CD4-positive, alpha-beta memory T cell (primary cell): ENCODE measurements at regions not wholly inside any gene's neighbourhood (a gene's known extent, or its start where the extent isn't known, plus 50 kb on each side); places are given as distances from the start of the nearest gene placed in this dataset.
"Not testable (repeated sequence)": the region's sequence is repeated elsewhere in the genome, so short reads cannot be mapped to it uniquely, and the experiment has no call there.

ENCODE experiments used
- CTCF ChIA-PET: fragments of 350-600 bp; sonication (Branson Sonifier 250); formaldehyde crosslinking; loops from one replicate; lab custom pipeline; 2021; ENCODE audit warnings: inconsistent platforms; ENCODE audit not compliant: partially characterized antibody; lab: Charles Lee
- POLR2A ChIA-PET: fragments of 350-600 bp; sonication (Branson Sonifier 250); formaldehyde crosslinking; loops from one replicate; lab custom pipeline; 2021; ENCODE audit not compliant: partially characterized antibody; lab: Charles Lee
- DNase-seq, 5 donors: peaks; one replicate each; pipeline versions ENCODE4 v3.0.0 to v3.0.0-alpha.2; 2020 to 2022; ENCODE audit warnings: mixed read lengths in 1 of 5
- H3K27ac ChIP-seq: one replicate; pipeline ENCODE4 v1.7.0; 2013; ENCODE audit warnings: low read depth, low read length
- H3K27me3 ChIP-seq: 2 replicates; pipeline ENCODE4 v1.7.0; 2013; ENCODE audit warnings: mild to moderate bottlenecking, low read length, moderate library complexity; ENCODE audit not compliant: insufficient read depth
- H3K36me3 ChIP-seq: 2 replicates; pipeline ENCODE4 v1.7.0; 2013; ENCODE audit warnings: mild to moderate bottlenecking, low read length, moderate library complexity; ENCODE audit not compliant: insufficient read depth
- H3K4me1 ChIP-seq: 2 replicates; pipeline ENCODE4 v1.7.0; 2013; ENCODE audit warnings: mild to moderate bottlenecking, low read length, moderate library complexity; ENCODE audit not compliant: insufficient read depth
- H3K4me3 ChIP-seq, 2 donors: one replicate each; pipeline ENCODE4 v1.7.0; 2013; ENCODE audit warnings: low read length in 2 of 2, mild to moderate bottlenecking in 1 of 2
- H3K9me3 ChIP-seq, 2 donors: one replicate each; pipeline ENCODE4 v1.7.0; 2013; ENCODE audit warnings: low read length in 2 of 2, control low read depth in 1 of 2; ENCODE audit not compliant: control insufficient read depth in 1 of 2
- H3K27ac Mint-ChIP-seq, 7 donors: one replicate each; pipeline ENCODE4 v1.8.0; 2020 to 2021; ENCODE audit warnings: mixed read lengths in 7 of 7, mild to moderate bottlenecking in 6 of 7, inconsistent platforms in 3 of 7, moderate library complexity in 3 of 7
- H3K27me3 Mint-ChIP-seq, 2 donors: one replicate each; pipeline ENCODE4 v1.8.0; 2020 to 2021; ENCODE audit warnings: mixed read lengths in 2 of 2
- H3K36me3 Mint-ChIP-seq, 2 donors: one replicate each; pipeline ENCODE4 v1.8.0; 2020 to 2021; ENCODE audit warnings: mixed read lengths in 2 of 2, inconsistent platforms in 1 of 2, mild to moderate bottlenecking in 1 of 2
- H3K4me1 Mint-ChIP-seq, 4 donors: one replicate each; pipeline ENCODE4 v1.8.0; 2020 to 2021; ENCODE audit warnings: mixed read lengths in 4 of 4, mild to moderate bottlenecking in 1 of 4
- H3K4me3 Mint-ChIP-seq, 8 donors: one replicate each; pipeline ENCODE4 v1.8.0; 2020 to 2021; ENCODE audit warnings: mixed read lengths in 8 of 8, mild to moderate bottlenecking in 7 of 8, moderate library complexity in 6 of 8, inconsistent platforms in 3 of 8
- H3K9me3 Mint-ChIP-seq, 8 donors: one replicate each; pipeline ENCODE4 v1.8.0; 2020 to 2021; ENCODE audit warnings: mixed read lengths in 8 of 8, mild to moderate bottlenecking in 5 of 8, inconsistent platforms in 3 of 8, moderate library complexity in 1 of 8
- intact Hi-C: fragments of 100-400 bp; cut with micrococcal nuclease; formaldehyde crosslinking; loops from one replicate; pipeline ENCODE4 v1.15.1; 2023

DNA sequence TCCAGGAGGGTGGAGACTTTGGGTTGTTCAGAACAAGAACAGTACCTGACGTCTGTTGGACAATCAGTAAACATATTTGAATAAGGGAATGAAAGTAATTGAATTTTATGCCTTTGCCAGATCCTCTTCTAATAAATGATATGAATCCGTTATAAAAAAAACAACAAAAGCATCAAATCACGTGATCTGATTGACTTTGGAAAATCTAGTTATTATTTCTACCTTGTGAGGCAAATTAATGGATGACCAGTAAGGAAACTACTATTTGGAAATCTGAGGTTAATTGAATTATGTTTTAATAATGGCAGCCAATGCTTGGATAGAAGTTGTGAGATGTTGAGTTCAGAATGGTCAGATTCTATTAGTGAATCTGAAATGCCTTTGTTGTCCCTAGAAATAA, 399.5 kb downstream of the TFAP2B start:
- H3K27ac Mint-ChIP-seq, result no peak overlapping the region
- H3K4me1 Mint-ChIP-seq, result no peaks in the 10 kb centered on the region
- no peaks in the 10 kb centered on the region for H3K36me3 Mint-ChIP-seq
- no peak overlapping the region for H3K27ac ChIP-seq
- POLR2A ChIA-PET, result no interaction called here
- no peaks in the 10 kb centered on the region for H3K27me3 ChIP-seq
- no peaks in the 10 kb centered on the region for H3K4me1 ChIP-seq
- no peaks in the 10 kb centered on the region for H3K27me3 Mint-ChIP-seq
- no peak overlapping the region for H3K4me3 Mint-ChIP-seq
- H3K36me3 ChIP-seq, result no peaks in the 10 kb centered on the region
- CTCF ChIA-PET, result no interaction called here
- H3K4me3 ChIP-seq, result no peak overlapping the region
- intact Hi-C loops, result no loop called here
- H3K9me3 Mint-ChIP-seq, result peaks cover 0 to 13% (median 3%) of the 10 kb centered on the region in 8 donors
- H3K9me3 ChIP-seq, result no peaks in the 10 kb centered on the region
- DNase-seq, result no peak

DNA sequence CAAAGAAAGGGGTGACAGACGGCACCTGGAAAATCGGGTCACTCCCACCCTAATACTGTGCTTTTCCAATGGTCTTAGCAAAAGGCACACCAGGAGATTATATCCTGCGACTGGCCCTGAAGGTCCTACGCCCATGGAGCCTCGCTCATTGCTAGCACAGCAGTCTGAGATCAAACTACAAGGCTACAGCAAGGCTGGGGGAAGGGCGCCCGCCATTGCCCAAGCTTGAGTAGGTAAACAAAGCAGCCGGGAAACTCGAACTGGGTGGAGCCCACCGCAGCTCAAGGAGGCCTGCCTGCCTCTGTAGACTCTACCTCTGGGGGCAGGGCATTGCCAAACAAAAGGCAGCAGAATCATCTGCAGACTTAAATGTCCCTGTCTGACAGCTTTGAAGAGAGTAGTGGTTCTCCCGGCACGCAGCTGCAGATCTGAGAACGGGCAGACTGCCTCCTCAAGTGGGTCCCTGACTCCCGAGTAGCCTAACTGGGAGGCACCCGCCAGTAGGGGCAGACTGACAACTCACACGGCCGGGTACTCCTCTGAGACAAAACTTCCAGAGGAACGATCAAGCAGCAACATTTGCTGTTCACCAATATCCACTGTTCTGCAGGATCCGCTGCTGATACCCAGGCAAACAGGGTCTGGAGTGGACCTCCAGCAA, 406.0 kb downstream of the TFAP2B start:
- H3K27me3 ChIP-seq, CTCF ChIA-PET, H3K36me3 ChIP-seq, intact Hi-C loops, H3K4me3 ChIP-seq, H3K27me3 Mint-ChIP-seq, POLR2A ChIA-PET, H3K4me3 Mint-ChIP-seq, H3K27ac Mint-ChIP-seq, H3K36me3 Mint-ChIP-seq, H3K27ac ChIP-seq, H3K4me1 ChIP-seq, DNase-seq, H3K9me3 ChIP-seq, H3K4me1 Mint-ChIP-seq: not testable (repeated sequence)
- peaks cover 0 to 15% (median 6%) of the 10 kb centered on the region in 8 donors for H3K9me3 Mint-ChIP-seq

DNA sequence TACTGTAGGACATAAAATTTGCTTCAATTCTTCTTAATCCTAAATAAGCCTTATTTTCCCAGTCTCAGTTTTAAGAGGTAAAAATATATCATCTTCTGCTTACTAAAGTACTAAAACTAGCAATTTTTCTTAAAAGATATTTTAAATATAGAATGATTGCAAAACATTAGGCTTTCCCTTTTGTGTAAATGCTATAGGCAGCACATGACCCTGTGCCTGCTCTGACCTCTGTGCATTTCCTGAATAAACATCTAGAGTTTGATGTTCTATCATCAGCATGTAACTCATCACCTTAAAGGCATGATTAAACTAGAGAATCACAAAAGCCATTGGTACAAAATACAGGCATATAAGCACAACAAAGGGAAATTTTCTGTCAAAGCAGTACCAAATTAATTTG, 422.7 kb downstream of the TFAP2B start:
- no peaks in the 10 kb centered on the region for H3K36me3 ChIP-seq
- POLR2A ChIA-PET, result no interaction called here
- no peaks in the 10 kb centered on the region for H3K27me3 ChIP-seq
- H3K27ac ChIP-seq, result no peak overlapping the region
- H3K9me3 Mint-ChIP-seq, result peaks cover 0 to 13% (median 2%) of the 10 kb centered on the region in 8 donors
- CTCF ChIA-PET, result no interaction called here
- H3K4me1 ChIP-seq, result no peaks in the 10 kb centered on the region
- no peaks in the 10 kb centered on the region for H3K27me3 Mint-ChIP-seq
- H3K4me3 Mint-ChIP-seq, result no peak overlapping the region
- no peaks in the 10 kb centered on the region for H3K4me1 Mint-ChIP-seq
- DNase-seq, result no peak
- H3K4me3 ChIP-seq, result no peak overlapping the region
- intact Hi-C loops, result no loop called here
- no peaks in the 10 kb centered on the region for H3K36me3 Mint-ChIP-seq
- no peaks in the 10 kb centered on the region for H3K9me3 ChIP-seq
- no peak overlapping the region for H3K27ac Mint-ChIP-seq

DNA sequence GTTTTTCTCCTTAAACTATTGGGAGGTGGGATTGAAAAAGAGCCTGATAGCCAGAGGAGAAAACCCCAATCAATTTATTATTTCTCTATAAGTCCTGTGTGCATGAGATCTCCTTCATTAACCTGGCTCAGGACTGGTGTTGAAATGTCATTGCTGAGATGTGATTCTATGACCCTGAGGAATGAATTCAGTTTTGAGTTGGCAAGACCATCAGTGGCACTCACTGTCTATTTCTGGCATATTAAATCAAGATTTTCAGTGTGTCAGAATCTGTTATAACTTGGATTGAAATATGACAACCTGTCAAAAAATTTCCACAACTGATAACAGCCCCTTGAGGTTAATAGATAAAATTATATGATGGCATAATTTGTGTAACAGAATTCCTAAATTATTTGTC, 431.1 kb downstream of the TFAP2B start:
- H3K36me3 Mint-ChIP-seq, result no peaks in the 10 kb centered on the region
- H3K36me3 ChIP-seq, result no peaks in the 10 kb centered on the region
- no peak for DNase-seq
- POLR2A ChIA-PET, result no interaction called here
- no peak overlapping the region for H3K4me3 ChIP-seq
- no peaks in the 10 kb centered on the region for H3K9me3 ChIP-seq
- no peaks in the 10 kb centered on the region for H3K27me3 ChIP-seq
- peaks cover 0 to 10% (median 0%) of the 10 kb centered on the region in 8 donors for H3K9me3 Mint-ChIP-seq
- no peaks in the 10 kb centered on the region for H3K4me1 ChIP-seq
- H3K4me1 Mint-ChIP-seq, result no peaks in the 10 kb centered on the region
- intact Hi-C loops, result no loop called here
- CTCF ChIA-PET, result no interaction called here
- H3K27ac ChIP-seq, result no peak overlapping the region
- H3K27me3 Mint-ChIP-seq, result no peaks in the 10 kb centered on the region
- no peak overlapping the region for H3K27ac Mint-ChIP-seq
- H3K4me3 Mint-ChIP-seq, result no peak overlapping the region

DNA sequence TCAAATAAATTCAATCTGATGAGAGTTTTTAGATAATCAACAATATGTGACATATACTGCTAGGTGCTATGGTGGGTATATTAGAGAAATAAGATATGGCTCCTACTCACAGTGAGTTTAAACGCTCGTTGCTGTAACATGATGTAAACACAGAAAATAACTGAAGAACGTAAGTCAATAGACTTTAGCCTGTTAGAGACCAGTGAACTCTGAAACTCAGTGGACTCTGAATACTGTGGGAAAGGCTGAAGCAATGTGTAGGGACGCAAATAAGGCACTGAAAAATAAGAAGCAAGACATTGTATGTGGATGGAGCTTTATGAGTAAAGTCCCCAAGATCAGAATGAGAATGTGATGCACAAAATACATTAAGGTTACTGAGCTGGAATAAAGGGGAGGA, 431.6 kb downstream of the TFAP2B start:
- Mint-ChIP-seq H3K27ac (no peak overlapping the region), H3K4me1 (no peaks in the 10 kb centered on the region), H3K27me3 (no peaks in the 10 kb centered on the region), H3K4me3 (no peak overlapping the region), H3K9me3 (peaks cover 0 to 10% (median 0%) of the 10 kb centered on the region in 8 donors), H3K36me3 (no peaks in the 10 kb centered on the region)
- ChIA-PET POLR2A (no interaction called here), CTCF (no interaction called here)
- no peak for DNase-seq
- intact Hi-C loops, result no loop called here
- H3K4me1 ChIP-seq, result no peaks in the 10 kb centered on the region
- H3K36me3 ChIP-seq, result no peaks in the 10 kb centered on the region
- no peaks in the 10 kb centered on the region for H3K9me3 ChIP-seq
- H3K4me3 ChIP-seq, result no peak overlapping the region
- no peak overlapping the region for H3K27ac ChIP-seq
- H3K27me3 ChIP-seq, result no peaks in the 10 kb centered on the region

DNA sequence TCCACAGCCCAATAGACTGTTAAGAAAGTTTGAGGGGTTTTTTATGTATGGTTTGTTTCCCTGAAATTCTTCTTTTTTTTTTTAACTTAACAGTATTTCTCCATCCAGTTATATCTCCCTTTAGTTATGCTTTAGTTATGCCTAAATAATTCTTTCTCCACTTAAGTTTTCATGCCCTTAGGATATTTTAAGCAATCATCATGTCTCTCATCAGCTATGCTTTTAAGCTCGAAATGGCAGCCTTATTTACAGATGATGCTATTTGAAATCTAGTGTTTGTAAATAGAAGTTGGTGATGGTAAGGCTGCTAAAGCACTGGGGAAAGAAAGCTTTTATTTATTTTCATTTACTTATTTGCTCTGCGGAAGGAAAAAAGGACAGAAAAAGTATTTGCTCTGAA, 439.3 kb downstream of the TFAP2B start:
- intact Hi-C loops, result no loop called here
- Mint-ChIP-seq H3K36me3 (no peaks in the 10 kb centered on the region), H3K27me3 (no peaks in the 10 kb centered on the region), H3K27ac (no peak overlapping the region), H3K9me3 (peaks cover 0 to 4% (median 0%) of the 10 kb centered on the region in 8 donors), H3K4me3 (no peak overlapping the region), H3K4me1 (no peaks in the 10 kb centered on the region)
- H3K36me3 ChIP-seq, result no peaks in the 10 kb centered on the region
- DNase-seq, result no peak
- no peaks in the 10 kb centered on the region for H3K27me3 ChIP-seq
- no peak overlapping the region for H3K4me3 ChIP-seq
- ChIA-PET CTCF (no interaction called here), POLR2A (no interaction called here)
- no peaks in the 10 kb centered on the region for H3K4me1 ChIP-seq
- no peak overlapping the region for H3K27ac ChIP-seq
- no peaks in the 10 kb centered on the region for H3K9me3 ChIP-seq

DNA sequence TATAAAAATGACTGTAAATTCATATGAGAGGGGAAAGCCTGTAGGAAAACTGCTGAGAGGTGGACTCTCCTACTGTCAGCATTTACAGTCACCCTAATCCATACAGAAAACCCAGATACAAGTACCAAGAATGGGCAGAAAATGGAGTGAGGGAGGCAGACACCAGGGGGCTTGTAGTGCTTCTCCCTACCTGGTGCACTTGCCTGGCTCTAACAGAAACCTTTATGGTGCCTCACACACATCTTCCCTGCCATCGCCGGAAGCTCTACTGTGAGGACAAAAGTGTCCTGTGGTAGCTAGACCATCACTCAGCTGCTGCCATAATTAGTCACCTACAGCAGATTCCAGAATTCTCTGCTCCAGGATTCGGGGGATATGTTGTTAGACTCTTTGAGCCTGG, 441.3 kb downstream of the TFAP2B start:
- H3K36me3 ChIP-seq, result no peaks in the 10 kb centered on the region
- H3K27me3 Mint-ChIP-seq, result no peaks in the 10 kb centered on the region
- DNase-seq, result no peak
- no peaks in the 10 kb centered on the region for H3K27me3 ChIP-seq
- ChIA-PET CTCF (no interaction called here), POLR2A (no interaction called here)
- no peaks in the 10 kb centered on the region for H3K36me3 Mint-ChIP-seq
- H3K27ac ChIP-seq, result no peak overlapping the region
- no peaks in the 10 kb centered on the region for H3K4me1 Mint-ChIP-seq
- no peak overlapping the region for H3K4me3 ChIP-seq
- no peak overlapping the region for H3K27ac Mint-ChIP-seq
- intact Hi-C loops, result no loop called here
- no peaks in the 10 kb centered on the region for H3K9me3 ChIP-seq
- peaks cover 0 to 5% (median 1%) of the 10 kb centered on the region in 8 donors for H3K9me3 Mint-ChIP-seq
- no peaks in the 10 kb centered on the region for H3K4me1 ChIP-seq
- no peak overlapping the region for H3K4me3 Mint-ChIP-seq

DNA sequence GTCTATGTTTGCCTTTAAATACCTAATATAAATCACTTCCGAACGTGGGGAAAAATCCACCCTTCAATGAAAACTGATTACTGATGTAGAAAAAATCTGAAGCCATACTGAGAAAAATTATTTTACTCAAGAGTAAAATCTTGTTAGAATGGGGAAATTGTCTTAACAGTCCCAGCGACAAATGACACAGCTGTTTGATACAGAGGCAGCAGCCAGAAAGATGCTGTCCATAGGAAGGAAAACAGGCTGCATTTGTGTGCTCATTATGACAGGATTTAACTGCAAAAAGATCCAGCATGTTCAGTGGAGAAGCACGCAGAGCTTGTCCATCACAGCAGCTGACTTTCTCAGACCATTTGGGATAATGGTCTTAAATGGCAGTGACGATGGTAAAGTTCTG, 443.0 kb downstream of the TFAP2B start:
- Histone ChIP-seq H3K36me3 (no peaks in the 10 kb centered on the region), H3K4me1 (no peaks in the 10 kb centered on the region), H3K27me3 (no peaks in the 10 kb centered on the region), H3K4me3 (no peak overlapping the region), H3K9me3 (no peaks in the 10 kb centered on the region), H3K27ac (no peak overlapping the region)
- no peaks in the 10 kb centered on the region for H3K36me3 Mint-ChIP-seq
- ChIA-PET POLR2A (no interaction called here), CTCF (no interaction called here)
- H3K4me3 Mint-ChIP-seq, result no peak overlapping the region
- intact Hi-C loops, result no loop called here
- no peaks in the 10 kb centered on the region for H3K27me3 Mint-ChIP-seq
- peaks cover 0 to 7% (median 1%) of the 10 kb centered on the region in 8 donors for H3K9me3 Mint-ChIP-seq
- no peaks in the 10 kb centered on the region for H3K4me1 Mint-ChIP-seq
- no peak for DNase-seq
- no peak overlapping the region for H3K27ac Mint-ChIP-seq
